Aorta (tissue), 5 donors: ENCODE measurements at regions not wholly inside any gene's neighbourhood (a gene's known extent, or its start where the extent isn't known, plus 50 kb on each side); places are given as distances from the start of the nearest gene placed in this dataset.
A peak's percentile ranks its signal among the peaks of the same experiment; 100 is the strongest.

ENCODE experiments used
- ATAC-seq: fragments of 200-7000 bp; cut with Tn5 transposase; one replicate; pipeline ENCODE4 v1.9.1; 2022; ENCODE audit warnings: moderate library complexity; ENCODE audit not compliant: low FRiP score
- DNase-seq, 2 donors: peaks; one replicate each; pipeline ENCODE4 v3.0.0-alpha.2; 2020
- H3K27ac ChIP-seq, 2 donors: one replicate each; pipeline ENCODE4 v1.5.1; 2013; ENCODE audit warnings: low read length in 2 of 2, mild to moderate bottlenecking in 2 of 2, moderate library complexity in 2 of 2, control low read depth in 1 of 2, inconsistent platforms in 1 of 2, low read depth in 1 of 2
- H3K27me3 ChIP-seq, 2 donors: one replicate each; pipeline ENCODE4 v1.6.1; 2013; ENCODE audit warnings: control low read depth in 1 of 2, low read length in 1 of 2, mild to moderate bottlenecking in 1 of 2, moderate library complexity in 1 of 2; ENCODE audit not compliant: insufficient read depth in 2 of 2, control insufficient read depth in 1 of 2
- H3K36me3 ChIP-seq, 2 donors: one replicate each; pipeline ENCODE4 v1.6.1; 2013; ENCODE audit warnings: control low read depth in 1 of 2, low read length in 1 of 2, mild to moderate bottlenecking in 1 of 2; ENCODE audit not compliant: insufficient read depth in 2 of 2, control insufficient read depth in 1 of 2
- H3K4me1 ChIP-seq, 2 donors: one replicate each; pipeline ENCODE4 v1.6.1; 2013; ENCODE audit warnings: low read length in 2 of 2, control low read depth in 1 of 2, mild to moderate bottlenecking in 1 of 2, moderate library complexity in 1 of 2; ENCODE audit not compliant: insufficient read depth in 2 of 2, control insufficient read depth in 1 of 2
- H3K4me3 ChIP-seq, 2 donors: one replicate each; pipeline ENCODE4 v1.5.1; 2013; ENCODE audit warnings: low read length in 2 of 2, control low read depth in 1 of 2, mild to moderate bottlenecking in 1 of 2
- H3K9me3 ChIP-seq: one replicate; pipeline ENCODE4 v1.6.1; 2013; ENCODE audit warnings: mild to moderate bottlenecking, low read length; ENCODE audit not compliant: control insufficient read depth
- WGBS, 2 donors: extraction: QIAGEN DNeasy Blood & Tissue Kit; methylation state at CpG; one replicate each; pipeline ENCODE4 v1.1.7; 2013; 5-methylcytosine and 5-hydroxymethylcytosine counted together
- intact Hi-C, 2 donors: fragments of 100-400 bp; cut with DNase I; formaldehyde crosslinking; loops; one replicate each; pipeline versions ENCODE4 v1.14.2 to v1.15.0; 2022
- donor health status: healthy with polysubstance abuse.
- donor health status: Bipolar disorder and iron deficiency.
- donor health status: DM: no; HTN: no; CAD: no.
- donor health status: DM: no; HTN: no; CAD: no.
- donor health status: DM: yes; HTN: yes; CAD: no.

DNA sequence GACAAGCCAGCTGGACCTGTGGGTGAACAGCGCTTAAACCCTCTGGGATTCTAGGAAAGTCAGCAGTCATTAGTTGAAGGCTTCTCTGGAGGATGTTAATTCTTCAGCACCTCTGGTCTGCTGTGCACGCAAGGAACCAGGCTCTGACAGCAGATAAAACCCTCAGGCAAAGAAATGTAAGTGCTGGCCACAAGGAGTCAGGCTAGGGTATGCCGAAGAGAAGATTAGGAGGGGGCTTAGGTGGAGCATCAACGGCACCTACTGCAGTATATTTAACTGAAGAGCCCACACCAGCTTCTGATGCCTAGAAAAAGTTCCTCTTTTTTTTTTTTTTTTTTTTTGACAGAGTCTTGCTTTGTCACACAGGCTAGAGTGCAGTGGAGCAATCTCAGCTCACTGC is 304.2 kb upstream of the MC4R start:
- DNase-seq (no peak), ATAC-seq (no peak)
- H3K4me1 ChIP-seq = no peaks in the 10 kb centered on the region
- WGBS, 2 donors = 49 to 50% methylated on average over 4 of the region's 4 CpGs
- H3K27ac ChIP-seq = no peak overlapping the region
- H3K9me3 ChIP-seq = no peaks in the 10 kb centered on the region
- H3K4me3 ChIP-seq = no peak overlapping the region
- intact Hi-C loops = no loop called here
- H3K36me3 ChIP-seq = no peaks in the 10 kb centered on the region
- no peaks in the 10 kb centered on the region for H3K27me3 ChIP-seq

DNA sequence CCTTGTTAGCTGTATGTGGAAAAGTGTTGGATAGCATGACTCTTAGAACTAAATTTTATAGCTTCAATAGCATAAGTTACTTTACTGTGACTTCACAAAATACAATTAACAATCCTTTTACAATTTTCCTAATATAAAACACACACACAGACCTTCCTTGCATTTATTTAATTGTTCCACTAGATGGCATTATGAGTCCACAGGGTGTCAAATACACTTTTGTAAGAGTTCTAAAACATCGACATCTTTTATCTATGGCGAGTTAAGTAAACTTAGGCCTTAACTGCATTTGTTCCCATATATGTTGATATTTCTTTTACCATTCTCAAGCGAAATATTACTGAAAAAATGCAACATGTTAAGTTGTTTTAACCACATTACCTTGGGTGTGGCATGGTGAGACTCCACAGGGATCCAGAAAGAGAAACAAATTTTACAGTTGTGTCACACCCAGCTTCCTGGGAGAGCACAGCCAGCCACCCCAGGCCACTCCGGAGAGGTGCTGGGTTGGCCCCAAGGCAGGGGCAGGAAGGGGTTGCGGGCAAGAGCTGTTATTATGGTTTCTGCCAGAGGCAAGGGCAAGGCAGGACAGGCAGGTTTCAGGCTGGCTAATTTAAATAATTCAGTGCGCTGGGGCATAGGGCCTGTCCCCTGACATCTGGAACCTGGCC is 312.4 kb upstream of the MC4R start:
- no peak overlapping the region for H3K27ac ChIP-seq
- no peaks in the 10 kb centered on the region for H3K36me3 ChIP-seq
- intact Hi-C loops = loop anchor here (2.0 kb wide), 1 partner anchor 818 kb away; no protein-coding TSS in a partner anchor
- H3K27me3 ChIP-seq = no peaks in the 10 kb centered on the region
- H3K9me3 ChIP-seq = peaks cover 2% of the 10 kb centered on the region
- H3K4me1 ChIP-seq = no peaks in the 10 kb centered on the region
- ATAC-seq (no peak), DNase-seq (no peak)
- H3K4me3 ChIP-seq = no peak overlapping the region
- 24 to 29% methylated on average over 6 of the region's 6 CpGs for WGBS, 2 donors

DNA sequence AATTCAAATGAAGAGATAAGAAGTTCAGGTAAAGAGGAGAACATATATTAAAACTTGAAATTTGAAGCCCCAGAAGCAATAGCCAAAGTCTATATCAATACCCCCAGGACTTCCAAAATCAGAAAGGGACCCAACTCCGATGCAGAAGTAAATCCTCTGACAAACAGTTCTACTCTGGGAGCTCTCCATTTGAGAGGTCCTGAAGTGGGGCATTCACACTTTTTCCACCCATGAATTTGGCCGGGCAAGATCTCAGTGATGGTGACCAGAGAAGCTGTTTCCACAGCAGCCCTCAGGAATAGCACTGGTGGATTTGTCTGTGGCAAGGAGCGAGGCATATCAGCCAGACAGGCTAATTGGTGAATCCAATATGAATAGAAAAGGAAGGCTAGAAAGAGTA is 313.6 kb upstream of the MC4R start:
- Histone ChIP-seq H3K9me3 (peaks cover 3% of the 10 kb centered on the region), H3K4me1 (no peaks in the 10 kb centered on the region), H3K4me3 (no peak overlapping the region), H3K27me3 (no peaks in the 10 kb centered on the region), H3K36me3 (no peaks in the 10 kb centered on the region), H3K27ac (no peak overlapping the region)
- ATAC-seq (no peak), DNase-seq (no peak)
- 39 to 41% methylated on average over 3 of the region's 3 CpGs for WGBS, 2 donors
- intact Hi-C loops = no loop called here

DNA sequence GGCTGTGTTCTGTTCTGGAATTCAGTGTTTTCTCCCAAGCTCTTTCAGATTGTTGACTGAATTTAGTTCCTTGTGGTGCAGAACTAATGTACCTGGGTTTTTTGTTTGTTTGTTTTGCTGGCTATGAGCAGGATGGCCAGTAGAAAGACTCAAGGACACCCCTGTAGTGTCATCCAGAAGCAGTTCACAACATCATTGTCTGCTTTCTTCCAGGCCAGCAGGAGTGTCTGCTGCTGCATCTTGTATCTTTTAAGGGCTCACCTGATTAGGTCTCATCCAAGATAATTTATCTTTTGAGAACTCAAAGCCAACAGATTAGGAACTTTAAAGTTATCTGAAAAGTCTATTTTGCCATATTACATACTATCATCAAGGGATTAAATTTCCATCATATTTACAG is 318.5 kb upstream of the MC4R start:
- no peaks in the 10 kb centered on the region for H3K27me3 ChIP-seq
- no peak for DNase-seq
- no peaks in the 10 kb centered on the region for H3K36me3 ChIP-seq
- peaks cover 1% of the 10 kb centered on the region for H3K9me3 ChIP-seq
- H3K4me1 ChIP-seq = no peaks in the 10 kb centered on the region
- no peak overlapping the region for H3K27ac ChIP-seq
- intact Hi-C loops = no loop called here
- no peak overlapping the region for H3K4me3 ChIP-seq
- no peak for ATAC-seq

DNA sequence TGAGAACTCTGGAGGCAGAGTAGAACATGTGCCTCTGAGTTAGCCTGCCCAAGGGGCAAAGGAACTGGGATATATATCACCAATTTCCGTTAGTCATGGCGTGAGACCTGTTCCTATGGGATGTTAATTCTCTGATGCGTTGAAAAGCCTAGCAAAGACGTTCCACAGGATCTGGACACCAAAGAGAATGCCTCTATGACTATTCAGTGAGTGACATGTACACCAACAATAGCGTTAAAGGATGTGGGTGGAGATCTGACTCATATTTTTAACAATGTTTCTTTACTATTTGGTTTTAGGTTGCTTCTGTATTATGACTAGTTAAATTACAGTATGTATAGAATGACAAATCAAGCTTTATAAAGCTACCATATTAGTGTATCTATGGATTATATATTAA is 320.9 kb upstream of the MC4R start:
- Histone ChIP-seq H3K36me3 (no peaks in the 10 kb centered on the region), H3K27me3 (no peaks in the 10 kb centered on the region), H3K4me1 (no peaks in the 10 kb centered on the region), H3K27ac (no peak overlapping the region), H3K4me3 (no peak overlapping the region), H3K9me3 (peaks cover 1% of the 10 kb centered on the region)
- DNase-seq = no peak
- no peak for ATAC-seq
- intact Hi-C loops = no loop called here
- whole genome bisulfite sequencing, 2 donors = 45 to 61% methylated on average over 5 of the region's 5 CpGs

DNA sequence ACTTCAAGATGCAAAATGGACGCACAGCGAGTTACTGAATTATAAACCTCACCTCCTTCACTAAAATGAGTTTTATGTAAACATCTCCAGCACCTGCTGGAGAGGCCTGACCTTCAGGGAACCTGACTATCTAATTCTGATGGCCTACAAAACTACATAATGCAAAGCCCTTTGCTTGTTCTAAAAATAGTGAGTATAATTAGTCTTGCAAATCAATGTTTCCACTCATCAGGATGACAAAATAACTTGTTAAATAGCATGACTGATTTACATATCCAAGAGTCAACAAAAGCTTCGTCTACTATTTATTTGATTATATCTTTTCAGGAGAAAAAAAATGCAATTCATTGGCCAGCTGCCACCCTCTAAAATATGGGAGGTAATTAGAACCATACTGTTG is 326.3 kb upstream of the MC4R start:
- intact Hi-C loops = no loop called here
- no peaks in the 10 kb centered on the region for H3K9me3 ChIP-seq
- WGBS, 2 donors = 59 to 64% methylated on average over 3 of the region's 3 CpGs
- no peaks in the 10 kb centered on the region for H3K27me3 ChIP-seq
- no peak for DNase-seq
- H3K4me1 ChIP-seq = no peaks in the 10 kb centered on the region
- no peak for ATAC-seq
- no peaks in the 10 kb centered on the region for H3K36me3 ChIP-seq
- no peak overlapping the region for H3K4me3 ChIP-seq
- H3K27ac ChIP-seq = no peak overlapping the region

DNA sequence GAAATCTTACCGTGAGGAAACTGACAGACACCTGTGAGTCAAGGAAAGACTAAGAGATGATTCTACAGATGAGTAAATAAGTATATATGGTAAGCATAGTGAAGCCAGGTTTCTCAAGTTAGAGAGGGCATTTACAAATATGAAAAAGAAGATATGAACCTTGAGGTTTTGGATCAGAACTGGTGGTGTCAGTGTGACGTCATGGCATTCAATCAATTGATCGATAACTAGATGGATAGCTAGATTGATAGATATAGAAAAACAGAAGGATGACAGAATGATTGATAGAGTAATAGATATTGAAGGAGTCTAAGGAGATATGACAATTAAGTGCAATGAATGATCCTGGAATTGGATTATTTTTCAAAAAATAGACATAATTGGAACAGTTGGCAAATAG is 350.2 kb upstream of the MC4R start:
- intact Hi-C loops = no loop called here
- WGBS, 2 donors = 73 to 82% methylated on average over 3 of the region's 3 CpGs
- no peaks in the 10 kb centered on the region for H3K9me3 ChIP-seq

DNA sequence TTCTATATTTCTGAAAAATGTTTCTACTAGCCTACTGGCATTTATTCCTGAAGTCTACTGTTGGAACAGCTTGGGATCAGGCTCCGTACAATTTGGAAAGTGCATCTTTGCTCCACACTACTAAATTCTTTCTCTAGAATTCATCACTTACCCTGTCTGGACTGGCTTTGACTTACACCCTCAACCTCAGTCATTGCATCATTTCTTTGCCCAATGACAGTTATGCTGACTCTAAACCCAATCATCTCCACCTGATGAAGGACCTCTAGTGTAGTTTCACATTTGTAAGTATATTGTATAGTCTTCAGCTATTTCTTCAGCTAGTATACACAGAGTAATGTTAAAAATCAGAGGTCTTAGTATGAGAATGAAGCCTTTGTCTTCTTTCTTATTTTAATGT is 359.6 kb upstream of the MC4R start:
- intact Hi-C loops = no loop called here
- no peaks in the 10 kb centered on the region for H3K4me1 ChIP-seq
- no peak overlapping the region for H3K27ac ChIP-seq
- DNase-seq = no peak
- 85 to 88% methylated on average over 1 of the region's 1 CpG for WGBS, 2 donors
- no peaks in the 10 kb centered on the region for H3K9me3 ChIP-seq
- no peaks in the 10 kb centered on the region for H3K36me3 ChIP-seq
- no peak overlapping the region for H3K4me3 ChIP-seq
- H3K27me3 ChIP-seq = no peaks in the 10 kb centered on the region
- no peak for ATAC-seq

More for the DNA sequence above, 350.2 kb upstream of the MC4R start:
- Histone ChIP-seq H3K27ac (no peak overlapping the region), H3K4me3 (no peak overlapping the region), H3K4me1 (no peaks in the 10 kb centered on the region), H3K27me3 (no peaks in the 10 kb centered on the region), H3K36me3 (no peaks in the 10 kb centered on the region)
- ATAC-seq = no peak
- no peak for DNase-seq

DNA sequence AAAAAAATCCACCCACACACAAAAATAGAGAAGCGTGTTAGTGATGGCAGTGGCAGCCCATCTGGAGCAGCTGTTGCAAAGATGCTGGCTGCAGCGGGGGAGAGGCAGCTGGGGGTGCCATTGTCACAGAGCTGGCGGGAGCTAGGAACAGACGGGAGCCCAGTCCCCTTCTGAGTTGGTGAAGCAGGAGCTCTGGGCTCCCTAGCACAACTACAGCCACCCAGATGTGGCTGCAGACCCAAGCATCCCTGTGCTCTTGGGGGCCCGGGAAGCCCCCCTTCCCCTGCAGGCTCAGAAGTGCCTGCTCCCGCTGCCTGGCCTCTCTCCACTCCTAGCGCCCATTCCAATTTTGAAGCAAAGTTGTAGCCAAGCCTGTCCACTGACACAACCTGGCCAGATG is 366.6 kb upstream of the MC4R start:
- ATAC-seq (peak; percentile 21), DNase-seq (no peak)
- Histone ChIP-seq H3K4me1 (no peaks in the 10 kb centered on the region), H3K27me3 (no peaks in the 10 kb centered on the region), H3K9me3 (no peaks in the 10 kb centered on the region), H3K4me3 (no peak overlapping the region), H3K36me3 (no peaks in the 10 kb centered on the region), H3K27ac (no peak overlapping the region)
- intact Hi-C loops = no loop called here
- WGBS, 2 donors = 69 to 75% methylated on average over 7 of the region's 7 CpGs
